Kidney glomerular epithelial cell (primary cell): ENCODE measurements at regions not wholly inside any gene's neighbourhood (a gene's known extent, or its start where the extent isn't known, plus 50 kb on each side); places are given as distances from the start of the nearest gene placed in this dataset.

ENCODE experiments used
- DNase-seq: peaks from one replicate; lab custom pipeline; 2025; lab: John Stamatoyannopoulos, UW

DNA sequence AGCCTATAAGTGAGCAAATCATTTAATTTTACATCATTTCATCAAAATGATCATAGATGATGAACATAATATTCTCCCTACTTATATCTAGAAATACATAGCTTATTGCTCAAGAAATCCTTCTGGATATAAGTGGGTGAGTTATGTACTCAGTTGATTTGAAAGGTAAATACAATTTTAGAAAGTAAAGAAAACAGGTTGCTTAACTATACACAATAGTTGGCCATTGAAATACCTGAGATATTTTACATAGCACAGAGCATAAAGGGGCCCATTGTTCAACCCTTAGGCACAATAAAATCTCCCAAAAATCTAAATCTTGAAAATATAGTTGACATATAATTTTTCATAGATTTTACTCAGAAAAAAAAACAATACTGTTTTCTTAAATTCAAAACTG, 782.0 kb upstream of the KLHL1 start:
- no peak for DNase-seq

DNA sequence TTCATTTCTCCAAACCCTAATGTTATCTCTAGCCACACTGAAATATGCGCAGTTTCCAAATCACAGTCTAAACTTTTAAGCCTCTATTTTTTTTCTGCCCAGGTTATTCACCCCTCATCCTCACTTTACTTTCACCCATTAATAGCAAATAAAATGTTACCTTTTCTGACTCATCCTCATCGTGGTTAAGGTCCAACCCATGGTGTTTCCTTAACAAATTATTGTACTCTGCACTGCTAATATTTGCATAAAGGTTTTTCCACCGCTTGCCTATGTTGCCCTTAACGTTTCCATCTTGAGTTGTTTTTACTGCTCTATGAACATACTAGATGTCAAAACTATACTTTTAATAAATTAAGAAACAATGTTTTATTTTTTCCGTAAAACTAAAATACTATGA, 780.9 kb upstream of the KLHL1 start:
- DNase-seq, result no peak

DNA sequence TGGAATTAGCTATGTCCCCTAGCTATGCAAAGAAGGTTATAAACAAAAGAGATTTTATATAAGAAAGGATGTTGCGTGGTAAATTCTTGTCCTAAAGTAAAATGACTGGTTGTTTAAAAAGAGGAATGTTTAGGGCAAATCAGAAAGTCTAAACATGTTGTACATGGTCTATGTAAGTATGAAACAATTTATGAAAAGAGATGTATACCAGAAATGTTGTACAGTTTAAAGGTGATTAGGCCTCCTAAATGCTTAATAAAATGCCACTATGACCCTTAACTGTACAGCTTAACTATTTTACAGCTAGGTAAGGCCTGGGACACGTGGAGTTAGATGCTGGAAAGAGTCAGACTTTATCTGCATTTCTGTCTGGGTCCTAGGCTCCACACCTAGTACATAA, 775.9 kb upstream of the KLHL1 start:
- DNase-seq, result no peak

DNA sequence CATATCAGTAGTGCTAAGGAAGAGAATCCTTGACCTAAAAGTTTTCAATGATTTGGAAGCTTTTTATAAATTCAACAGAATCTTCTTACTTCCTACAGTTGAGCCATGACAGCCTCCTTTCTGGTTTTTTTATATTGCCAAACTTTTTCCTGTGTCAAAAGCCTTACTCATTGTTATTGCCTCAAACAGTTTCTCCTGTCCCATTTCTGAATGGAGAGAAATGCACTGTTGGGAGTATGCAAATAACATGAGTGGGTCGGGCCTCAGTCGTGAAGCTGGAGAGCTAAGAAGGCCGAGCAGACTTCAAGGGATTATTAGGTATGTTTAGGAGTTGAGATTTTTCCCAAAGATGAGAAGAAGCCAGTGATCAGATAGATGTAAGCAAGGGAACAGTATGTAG, 766.4 kb upstream of the KLHL1 start:
- DNase-seq, result no peak

DNA sequence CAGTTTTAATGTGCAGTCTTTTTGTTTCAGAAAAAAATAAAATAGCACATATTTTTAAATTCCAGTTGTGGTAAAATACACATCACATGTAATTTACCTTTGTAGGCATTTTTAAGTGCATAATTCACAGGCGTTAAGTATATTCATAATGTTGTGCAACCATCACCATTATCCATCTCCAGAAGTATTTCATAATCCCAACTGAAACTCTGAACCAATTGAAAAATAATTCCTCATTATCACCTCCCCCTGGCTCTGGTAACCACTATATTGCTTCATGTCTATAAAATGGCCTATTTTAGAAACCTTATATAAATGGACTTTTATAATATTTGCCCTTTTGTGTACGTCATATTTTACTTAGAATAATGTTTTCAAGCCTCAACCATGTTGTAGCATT, 756.5 kb upstream of the KLHL1 start:
- DNase-seq, result no peak

DNA sequence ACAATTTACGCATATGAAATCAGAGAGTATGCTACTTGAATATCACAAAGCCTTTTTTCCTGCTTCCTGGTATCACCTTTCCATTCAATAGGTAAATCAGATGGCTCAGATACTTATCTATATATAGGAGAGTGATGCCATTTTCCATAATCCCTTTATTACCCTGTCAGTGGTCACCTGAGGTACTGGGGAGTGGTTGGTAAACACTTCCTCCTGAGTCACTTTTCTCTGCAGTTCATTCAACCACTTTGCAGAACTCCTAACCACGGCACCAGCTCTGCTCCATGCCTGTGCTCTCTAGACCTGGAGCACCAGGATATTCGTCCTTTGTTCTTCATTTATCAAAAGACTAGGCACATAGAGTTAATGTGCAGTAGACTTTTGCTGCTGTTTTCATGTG, 748.5 kb upstream of the KLHL1 start:
- no peak for DNase-seq

DNA sequence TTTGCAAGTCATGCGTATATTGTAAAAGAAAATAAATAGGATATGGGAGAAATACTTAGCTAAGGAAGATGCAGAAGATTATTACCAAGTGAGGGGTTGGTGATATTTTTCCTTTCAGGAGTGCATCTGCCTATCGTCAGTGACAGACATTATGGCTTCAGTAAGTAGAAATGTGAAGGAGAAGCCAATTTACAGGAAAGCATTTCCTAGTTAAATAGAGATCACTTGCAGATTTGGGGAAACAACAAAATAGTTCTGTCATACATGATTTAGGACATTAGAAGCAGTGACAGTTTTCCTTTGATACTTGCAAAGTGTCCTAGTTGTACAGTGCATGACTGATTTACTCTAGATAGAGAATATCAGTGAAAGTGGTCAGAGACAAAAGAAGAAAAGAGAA, 747.8 kb upstream of the KLHL1 start:
- no peak for DNase-seq

DNA sequence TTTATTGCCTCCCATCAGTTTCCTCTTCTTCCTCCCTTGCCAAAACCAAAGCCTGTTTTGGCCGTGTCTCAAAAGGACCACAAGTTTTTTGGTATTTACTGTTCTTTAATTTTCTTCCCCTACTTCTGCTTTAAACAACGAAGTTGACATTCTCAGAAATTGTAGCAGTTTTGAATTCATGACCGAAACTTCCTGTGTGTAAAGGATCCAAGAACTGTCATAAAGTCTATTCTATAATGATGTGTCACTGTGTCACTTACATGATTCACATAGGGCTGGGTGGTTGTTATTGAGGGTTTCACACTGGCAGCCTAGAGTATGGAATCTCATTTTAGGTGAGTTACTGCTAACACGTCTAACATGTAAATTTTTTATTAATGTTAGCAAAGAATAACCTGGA, 741.0 kb upstream of the KLHL1 start:
- no peak for DNase-seq

DNA sequence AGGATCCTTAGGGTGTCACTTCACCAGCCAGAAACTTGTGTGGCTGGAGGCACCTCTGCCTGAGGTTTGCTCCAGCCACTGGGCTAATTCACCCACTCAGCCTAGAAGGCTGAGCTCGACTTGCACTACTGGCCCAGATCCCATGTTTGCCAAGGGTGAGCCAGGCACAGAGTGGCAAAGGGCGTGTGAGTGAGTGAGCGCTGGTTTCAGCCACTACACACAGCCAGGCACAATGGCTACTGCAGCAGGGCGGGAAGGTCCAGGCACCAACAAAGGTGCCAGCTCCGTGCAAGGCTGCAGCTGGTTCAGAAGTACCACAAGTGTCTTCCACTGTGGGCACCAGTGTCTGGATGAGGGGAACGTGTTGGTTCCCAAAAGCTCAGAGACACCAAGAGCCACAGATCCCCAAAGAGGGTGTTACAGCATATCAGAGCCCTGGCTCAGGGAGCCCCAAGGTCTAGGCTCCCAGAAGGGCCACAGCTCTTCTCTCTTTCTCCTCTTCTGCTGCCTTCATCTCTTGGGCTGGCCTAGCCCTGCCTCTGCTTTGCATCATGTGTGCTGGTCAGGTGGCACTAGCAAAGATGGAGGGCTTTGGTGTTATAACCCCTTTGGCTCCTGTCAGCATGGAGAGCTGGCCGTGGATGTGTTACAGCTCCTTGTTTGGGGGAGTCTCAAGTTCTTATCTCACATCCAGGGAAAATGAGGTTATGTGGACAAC, 736.3 kb upstream of the KLHL1 start:
- no peak for DNase-seq

DNA sequence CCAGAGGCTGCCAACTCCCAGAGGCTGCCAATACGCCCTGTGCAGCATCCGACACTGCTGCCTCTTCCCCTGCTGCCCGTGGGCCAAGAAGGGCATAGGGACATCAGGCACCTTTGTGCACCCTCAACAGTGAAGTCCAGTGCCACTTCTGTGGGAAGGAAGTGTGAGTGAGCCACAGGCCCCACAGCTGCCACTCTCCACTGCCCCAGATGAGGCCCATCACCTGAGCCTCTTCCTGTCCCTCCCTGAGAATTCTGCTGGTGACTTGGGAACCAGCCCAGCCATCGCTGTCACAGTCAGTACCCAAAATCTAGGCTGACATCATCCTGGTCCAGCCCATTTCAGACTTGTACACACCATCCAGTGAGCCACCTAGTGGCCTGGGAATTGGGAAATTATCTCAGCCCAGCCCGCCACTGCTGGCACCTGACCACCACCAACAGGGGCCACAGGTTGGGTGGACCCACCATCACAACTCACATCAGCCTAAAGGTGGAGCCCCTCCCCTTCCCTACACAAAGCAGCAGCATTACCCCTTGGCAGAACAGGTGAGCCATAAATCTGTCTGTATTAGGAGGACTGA, 733.9 kb upstream of the KLHL1 start:
- no peak for DNase-seq

DNA sequence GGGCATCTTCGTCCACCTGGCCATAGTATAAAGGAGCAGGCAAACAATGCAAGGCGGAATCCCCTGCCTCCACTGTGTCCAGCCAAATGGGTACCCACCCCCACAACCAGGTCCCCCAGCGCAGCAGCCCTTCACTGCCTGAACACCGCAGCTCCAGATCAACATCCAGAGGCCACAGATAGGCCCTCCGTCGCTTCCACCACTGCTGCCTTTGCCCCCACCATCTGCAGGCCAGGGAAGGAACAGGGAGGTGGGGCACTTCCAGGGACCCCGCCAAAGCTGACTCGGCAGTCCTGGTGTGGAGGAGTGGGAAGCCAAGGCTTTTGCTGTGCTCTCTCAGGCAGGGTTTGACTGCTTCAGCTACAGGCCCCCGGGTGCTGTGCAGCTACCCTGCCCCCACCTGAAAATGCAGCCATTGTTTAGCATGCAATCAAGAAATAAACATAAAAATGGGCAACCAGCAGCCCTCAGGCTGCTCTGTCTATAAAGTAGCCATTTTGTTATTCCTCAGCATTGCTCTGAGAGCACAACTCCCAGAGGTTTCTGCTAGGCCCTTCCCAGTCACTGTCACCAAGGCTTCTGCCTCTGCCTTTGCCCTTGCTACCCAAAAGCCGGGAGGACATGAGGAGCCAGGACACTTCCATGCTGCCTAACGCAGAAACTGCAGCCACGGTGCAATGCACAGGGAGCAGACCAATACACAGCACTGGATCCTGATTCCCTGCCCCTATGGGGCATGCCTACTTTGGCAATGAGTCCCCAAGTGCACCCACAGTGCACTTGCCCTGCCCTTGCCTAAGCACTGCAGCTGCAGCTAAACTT, 733.2 kb upstream of the KLHL1 start:
- DNase-seq, result no peak

DNA sequence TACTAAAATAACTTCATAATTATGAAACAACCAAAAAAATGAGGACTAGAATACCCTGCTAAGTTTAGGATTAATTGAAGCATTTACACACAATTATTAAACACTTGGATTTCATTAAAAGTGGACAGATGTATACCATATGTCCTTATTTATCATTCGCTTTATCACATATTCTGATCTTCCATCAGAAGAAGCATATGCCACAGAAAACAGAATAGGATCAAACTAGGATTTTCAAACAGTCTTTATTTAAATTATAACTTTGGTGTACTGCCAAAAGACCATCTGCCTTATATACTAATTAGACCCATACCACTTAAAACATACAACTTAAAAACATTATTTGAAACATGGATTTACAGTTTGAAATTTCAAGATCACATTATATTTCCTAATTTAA, 727.1 kb upstream of the KLHL1 start:
- DNase-seq, result no peak

DNA sequence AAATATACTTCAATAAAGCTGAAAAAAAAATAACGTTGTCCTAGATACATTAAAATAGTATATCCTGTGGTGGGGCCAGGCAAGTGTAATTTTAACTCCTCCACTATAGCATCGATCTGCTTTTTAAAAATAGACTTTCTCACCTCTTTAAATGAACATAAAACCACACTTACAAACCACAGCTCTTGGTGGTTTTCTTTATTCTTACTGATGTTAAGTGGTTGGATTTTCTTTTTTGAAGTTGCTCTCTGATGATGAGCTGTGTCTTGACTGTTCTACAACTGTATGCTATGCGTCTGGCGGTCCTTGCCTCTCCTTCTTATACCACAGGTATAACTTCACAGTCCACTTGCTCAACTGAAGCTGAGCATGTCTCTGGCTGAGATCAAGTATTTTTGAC, 721.5 kb upstream of the KLHL1 start:
- DNase-seq, result no peak

DNA sequence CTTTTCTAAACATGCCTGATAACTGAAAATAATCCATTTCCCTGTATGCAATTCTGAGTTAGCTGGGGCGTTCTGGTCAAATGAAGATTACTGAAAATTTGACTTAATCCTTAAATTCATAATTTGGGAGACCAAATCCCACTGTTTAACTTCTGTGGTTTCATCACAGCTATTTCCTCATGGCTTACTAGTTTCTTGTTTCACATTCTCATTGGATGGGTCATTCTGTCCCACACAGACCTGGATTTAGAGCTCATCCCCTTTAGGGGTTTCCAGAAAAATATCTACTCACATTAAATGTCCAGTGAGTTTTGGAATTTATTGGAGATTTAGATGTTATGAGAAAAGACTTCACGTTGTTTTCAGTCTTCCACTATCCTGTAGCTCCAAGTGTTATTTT, 709.3 kb upstream of the KLHL1 start:
- DNase-seq, result no peak

DNA sequence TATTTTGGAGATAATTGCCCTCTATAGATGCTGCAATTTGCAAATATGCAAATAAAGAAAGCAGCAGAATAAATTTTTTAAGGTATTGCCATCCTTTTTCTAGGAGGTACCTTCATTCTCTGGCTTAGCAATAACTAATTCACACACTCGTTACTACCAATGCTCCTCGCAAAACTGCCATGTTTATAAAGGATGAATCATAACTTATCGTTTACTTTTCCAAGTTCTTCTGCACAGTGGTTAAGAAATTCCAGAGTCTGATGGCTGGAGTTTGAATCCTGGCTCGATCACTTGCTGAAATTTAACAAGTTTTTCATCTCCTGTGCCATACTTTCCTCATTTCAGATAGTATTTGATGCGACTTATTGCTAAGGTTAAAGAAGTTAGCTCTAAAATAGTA, 708.6 kb upstream of the KLHL1 start:
- no peak for DNase-seq

DNA sequence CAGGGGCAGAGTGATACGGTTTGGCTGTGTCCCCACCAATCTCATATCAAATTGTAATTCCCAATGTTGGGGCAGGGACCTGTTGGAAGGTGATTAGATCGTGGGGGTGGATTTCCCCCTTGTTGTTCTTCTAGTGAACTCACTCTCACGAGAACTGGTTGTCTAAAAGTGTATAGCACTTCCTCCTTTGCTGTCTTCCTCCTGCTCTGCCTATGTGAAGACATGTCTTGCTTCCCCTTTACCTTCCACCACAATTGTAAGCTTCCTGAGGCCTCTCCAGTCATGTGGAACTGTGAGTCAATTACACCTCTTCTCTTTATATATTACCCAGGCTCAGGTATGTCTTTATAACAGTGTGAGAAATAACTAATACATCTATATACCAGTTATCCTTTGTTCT, 706.4 kb upstream of the KLHL1 start:
- DNase-seq, result no peak

DNA sequence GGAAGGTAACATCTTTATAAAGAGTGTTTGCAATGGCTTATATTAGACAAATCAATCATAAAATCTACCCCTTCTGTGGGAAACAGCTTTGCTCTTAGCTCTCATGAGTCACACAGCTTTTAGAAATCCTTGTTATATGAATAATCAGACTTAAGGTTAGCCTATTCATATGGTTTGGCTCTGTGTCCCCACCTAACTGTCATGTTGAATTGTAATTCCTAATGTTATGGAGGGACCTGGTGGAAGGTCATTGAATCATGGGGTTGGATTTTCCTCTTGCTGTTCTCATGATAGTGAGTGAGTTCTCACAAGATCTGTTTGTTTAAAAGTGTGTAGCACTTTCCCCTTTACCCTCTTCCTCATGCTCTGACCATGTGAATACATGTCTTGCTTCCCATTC, 704.2 kb upstream of the KLHL1 start:
- DNase-seq, result no peak

DNA sequence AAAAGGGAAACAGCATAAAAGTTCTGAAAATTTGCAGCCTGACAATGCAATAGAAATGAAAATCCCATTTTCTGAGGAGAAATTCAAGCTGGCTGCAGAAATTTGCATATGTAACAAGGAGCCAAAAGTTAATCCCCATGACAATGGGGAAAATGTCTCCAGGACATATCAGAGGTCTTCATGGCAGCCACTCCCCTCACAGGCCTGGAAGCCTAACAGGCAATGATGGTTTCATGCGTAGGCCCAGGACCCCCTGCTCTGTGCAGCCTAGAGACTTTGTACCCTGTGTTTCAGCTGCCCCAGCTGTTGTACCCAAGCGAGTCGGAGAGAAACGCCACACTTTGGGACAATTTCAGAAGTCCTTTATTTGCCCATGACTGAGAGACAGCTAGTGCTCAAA, 701.3 kb upstream of the KLHL1 start:
- DNase-seq, result no peak

DNA sequence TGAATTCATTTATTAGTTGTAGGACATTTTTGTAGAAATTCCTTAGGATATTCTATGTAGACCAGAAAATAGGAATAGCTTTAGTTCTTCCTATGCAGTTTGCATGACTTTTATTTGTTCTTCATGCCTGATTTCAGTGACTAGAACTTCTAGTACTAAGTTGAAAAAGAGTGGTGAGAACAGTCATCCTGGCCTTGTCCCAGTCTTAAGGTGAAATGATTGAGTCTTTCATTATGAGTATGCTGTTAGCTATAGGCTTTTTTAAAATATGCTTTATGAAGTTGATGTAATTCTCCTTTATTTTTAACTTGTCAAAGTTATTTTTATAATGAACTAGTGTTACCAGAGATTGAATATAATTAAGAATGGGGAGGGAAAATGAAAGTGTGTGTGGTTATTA, 690.1 kb upstream of the KLHL1 start:
- no peak for DNase-seq

DNA sequence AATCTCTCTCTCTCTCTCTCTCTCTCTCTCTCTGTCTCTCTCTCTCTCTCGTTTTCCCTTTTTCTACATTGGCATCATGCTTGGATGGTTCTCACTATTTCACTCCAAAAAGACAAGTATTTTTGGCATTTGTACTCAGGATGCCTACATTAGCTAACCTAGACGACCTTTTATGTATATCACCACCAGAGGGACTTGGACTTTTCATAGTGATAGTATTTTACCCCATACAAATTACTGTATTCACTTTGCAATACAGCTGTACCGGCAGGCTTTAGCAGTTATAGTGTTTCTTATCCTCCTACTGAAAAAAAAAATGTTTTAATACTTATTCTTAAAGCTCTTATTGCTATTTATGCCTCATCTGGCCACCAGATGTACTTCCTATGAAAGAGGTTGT, 687.2 kb upstream of the KLHL1 start:
- DNase-seq, result no peak

DNA sequence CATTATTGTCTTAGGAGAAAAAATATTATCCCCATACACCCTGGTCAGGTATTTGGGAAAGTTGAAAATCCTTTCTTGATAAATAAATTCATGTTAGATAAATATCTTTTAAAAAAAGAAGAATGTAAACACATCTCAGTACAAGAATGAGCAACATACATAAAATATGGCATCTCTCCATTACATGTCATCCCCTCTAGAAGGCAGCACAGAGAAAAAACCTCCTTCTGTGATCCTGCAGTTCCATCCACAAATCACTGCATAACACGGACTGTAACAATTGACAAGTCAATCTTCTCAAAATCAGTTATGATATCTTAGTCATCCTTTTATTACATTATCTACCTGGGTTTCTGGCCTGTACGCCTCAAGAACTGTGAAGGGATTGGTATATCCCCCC, 683.9 kb upstream of the KLHL1 start:
- no peak for DNase-seq

DNA sequence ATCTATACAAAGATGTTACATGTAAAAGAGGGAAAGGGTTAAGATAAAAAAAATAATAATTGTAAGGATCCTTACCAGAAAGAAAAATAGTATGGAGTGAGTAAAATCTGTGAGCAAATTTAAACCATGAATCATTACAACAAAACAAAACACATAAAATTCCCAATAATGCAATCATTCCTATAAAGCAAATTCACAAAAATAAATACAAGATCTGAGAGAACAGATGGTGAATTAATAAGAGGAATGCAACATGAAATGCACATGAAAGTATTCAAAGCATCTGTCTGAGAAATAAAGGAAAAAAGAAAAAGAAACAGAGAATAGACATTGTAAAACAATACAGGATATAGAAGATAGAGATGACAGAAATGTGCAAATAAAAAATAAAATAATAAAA, 681.5 kb upstream of the KLHL1 start:
- DNase-seq, result no peak

DNA sequence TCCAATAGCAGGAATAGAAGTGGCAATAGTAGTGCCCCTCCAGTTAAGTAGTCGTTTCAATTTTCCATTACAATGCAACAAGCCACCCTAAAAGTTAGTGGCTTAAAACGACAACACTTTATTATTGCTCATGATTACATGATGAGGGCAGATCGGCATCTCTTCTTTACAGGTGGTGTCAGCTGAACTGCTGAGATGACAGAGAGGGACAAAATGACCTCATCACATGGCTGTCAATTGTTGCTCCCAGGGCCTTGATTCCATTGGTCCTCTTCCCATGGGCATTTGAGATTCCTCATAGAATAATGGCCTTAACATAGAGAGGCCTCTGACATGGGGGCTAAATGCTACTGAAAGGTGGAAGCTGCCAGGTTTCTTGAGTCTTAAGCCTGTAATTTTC, 679.8 kb upstream of the KLHL1 start:
- DNase-seq, result no peak
